ENCODE measurements at regions not wholly inside any gene's neighbourhood (a gene's known extent, or its start where the extent isn't known, plus 50 kb on each side); places are given as distances from the start of the nearest gene placed in this dataset.
"Not testable (repeated sequence)": the region's sequence is repeated elsewhere in the genome, so short reads cannot be mapped to it uniquely, and the experiment has no call there.

- TF ChIP-seq LEF1 (IDR thresholded peaks at IDR 0.05; ENCODE audit: borderline replicate concordance); FOXK2 (IDR thresholded peaks at IDR 0.05); FOXA1 (IDR thresholded peaks at IDR 0.05); SP1 (IDR thresholded peaks at IDR 0.05): not testable (repeated sequence)
These were observed 72.1 kb upstream of the ZNF366 start for GRCh38 chr5:72579290-72579689.

All from HEK293T (cell line).